ENCODE measurements at regions not wholly inside any gene's neighbourhood (a gene's known extent, or its start where the extent isn't known, plus 50 kb on each side); places are given as distances from the start of the nearest gene placed in this dataset.
"Not testable (repeated sequence)": the region's sequence is repeated elsewhere in the genome, so short reads cannot be mapped to it uniquely, and the experiment has no call there.

- intact Hi-C loops (cut with micrococcal nuclease), result loop anchor here (10.0 kb wide), 3 partner anchors 183 to 1523 kb away; no protein-coding TSS in a partner anchor
Observed at GRCh38 chr6:28817808-28818145, 106.0 kb downstream of the TRIM27 start.

- intact Hi-C loops (cut with micrococcal nuclease), result no loop called here
Observed at GRCh38 chr6:28824793-28825731, 98.7 kb downstream of the TRIM27 start.

DNA sequence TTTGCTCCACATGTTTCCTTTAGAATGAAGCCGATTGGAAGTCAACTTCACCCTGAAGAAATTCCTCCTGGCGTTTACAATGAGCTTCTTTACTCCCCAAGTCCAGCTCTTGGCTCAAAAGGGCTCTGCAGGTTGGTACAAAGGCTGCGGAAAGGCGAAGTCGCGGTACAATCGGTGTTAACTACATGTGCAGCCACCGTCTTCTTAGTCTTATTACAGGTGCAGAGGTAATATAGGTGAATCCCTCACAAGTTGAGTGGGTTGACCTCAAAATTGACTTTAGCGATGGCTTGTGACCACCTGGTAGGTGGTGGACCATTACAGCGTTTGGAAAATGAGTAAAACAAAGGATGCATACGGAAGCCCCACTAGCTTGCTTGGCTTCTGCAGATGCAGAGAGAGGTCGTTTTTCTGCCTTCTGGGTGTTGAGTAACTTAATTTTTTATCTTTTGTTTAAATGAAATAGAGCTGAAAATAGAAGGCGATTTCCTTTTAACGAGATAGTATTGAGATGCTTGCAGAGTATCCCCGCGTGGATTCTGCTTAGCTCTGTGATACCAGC lies 98.0 kb downstream of the TRIM27 start:
- intact Hi-C loops (cut with micrococcal nuclease), result no loop called here

GRCh38 chr6:28831683-28832082 lies 92.1 kb downstream of the TRIM27 start:
- intact Hi-C loops (cut with micrococcal nuclease), result not testable (repeated sequence)

DNA sequence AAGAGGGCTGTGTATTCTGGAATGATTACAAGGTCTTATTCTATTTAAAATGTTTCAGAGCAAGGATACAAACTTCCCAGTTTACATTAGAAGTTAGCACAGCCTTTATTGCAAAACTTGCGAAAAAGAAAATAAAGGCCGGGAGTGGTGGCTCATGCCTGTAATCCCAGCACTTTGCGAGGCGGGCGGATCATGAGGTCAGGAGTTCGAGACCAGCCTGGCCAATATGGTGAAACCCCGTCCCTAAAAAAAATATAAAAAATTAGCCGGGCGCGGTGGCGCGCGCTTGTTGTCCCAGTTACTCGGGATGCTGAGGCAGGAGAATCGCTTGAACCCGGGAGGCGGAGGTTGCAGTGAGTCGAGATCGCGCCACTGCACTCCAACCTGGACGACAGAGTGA lies 87.1 kb downstream of the TRIM27 start:
- intact Hi-C loops (cut with micrococcal nuclease), result loop anchor here (1.0 to 5.0 kb wide), 3 partner anchors 46 to 753 kb away; no protein-coding TSS in a partner anchor

GRCh38 chr6:28838289-28838633 lies 85.5 kb downstream of the TRIM27 start:
- intact Hi-C loops (cut with micrococcal nuclease), result loop anchor here (1.0 to 5.0 kb wide), 5 partner anchors 25 to 144 kb away; no protein-coding TSS in a partner anchor

DNA sequence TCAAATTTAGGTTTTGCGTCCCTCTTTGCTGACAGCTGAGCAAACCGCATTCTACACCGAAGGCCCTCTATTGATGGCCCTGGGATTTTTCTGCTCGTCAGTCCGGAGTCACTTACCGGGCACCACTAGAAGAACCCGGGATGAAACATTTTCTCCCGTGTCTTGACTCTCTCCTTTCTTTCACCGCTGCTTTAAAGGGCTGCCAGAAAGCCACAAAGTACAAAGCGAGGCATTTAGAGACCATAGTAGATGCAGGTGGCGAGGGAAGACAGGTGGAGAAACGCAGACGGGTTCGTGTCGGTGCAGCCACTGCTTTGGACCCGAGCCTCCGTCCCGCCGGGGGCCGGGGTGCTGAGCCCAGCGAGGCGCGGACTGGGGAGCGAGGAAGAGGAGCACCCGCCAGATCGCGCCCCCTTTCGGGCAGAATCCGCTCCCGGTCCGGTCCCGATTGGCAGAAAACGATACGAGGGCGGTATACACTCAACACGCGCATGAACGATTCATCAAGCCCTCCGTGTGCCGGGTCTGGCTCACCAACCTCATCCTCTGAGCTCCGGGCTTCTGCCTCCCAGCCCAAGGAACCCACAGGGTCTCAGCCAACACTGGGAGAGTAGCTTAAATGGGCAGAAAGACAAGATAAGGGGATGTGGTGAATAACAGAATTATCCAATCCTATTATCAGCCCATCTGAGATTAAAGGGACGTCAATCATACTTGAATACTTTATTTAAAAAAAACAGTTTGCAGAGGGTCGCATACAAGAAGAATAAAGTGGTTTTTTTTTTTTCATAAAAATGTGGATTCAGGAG lies 84.9 kb downstream of the TRIM27 start:
- intact Hi-C loops (cut with micrococcal nuclease), result loop anchor here (1.0 to 5.0 kb wide), 6 partner anchors 24 to 143 kb away; no protein-coding TSS in a partner anchor

- intact Hi-C loops (cut with micrococcal nuclease), result loop anchor here (1.0 to 5.0 kb wide), 2 partner anchors 43 to 85 kb away; no protein-coding TSS in a partner anchor
Observed at GRCh38 chr6:28839443-28840120, 84.2 kb downstream of the TRIM27 start.

- intact Hi-C loops (cut with micrococcal nuclease), result no loop called here
Observed at GRCh38 chr6:28841290-28841689, 82.5 kb downstream of the TRIM27 start.

GRCh38 chr6:28848756-28849155 lies 75.0 kb downstream of the TRIM27 start:
- intact Hi-C loops (cut with micrococcal nuclease), result loop anchor here (1.0 kb wide), 1 partner anchor 50 kb away; no protein-coding TSS in a partner anchor

Data from T-helper 2 cell treated with Interferon-gamma antibody and Interleukin-4, amounts not matched to agents 100 ng/mL and 5 ng/mL, for 36 hours (primary cell).